ENCODE measurements at regions not wholly inside any gene's neighbourhood (a gene's known extent, or its start where the extent isn't known, plus 50 kb on each side); places are given as distances from the start of the nearest gene placed in this dataset.

DNA sequence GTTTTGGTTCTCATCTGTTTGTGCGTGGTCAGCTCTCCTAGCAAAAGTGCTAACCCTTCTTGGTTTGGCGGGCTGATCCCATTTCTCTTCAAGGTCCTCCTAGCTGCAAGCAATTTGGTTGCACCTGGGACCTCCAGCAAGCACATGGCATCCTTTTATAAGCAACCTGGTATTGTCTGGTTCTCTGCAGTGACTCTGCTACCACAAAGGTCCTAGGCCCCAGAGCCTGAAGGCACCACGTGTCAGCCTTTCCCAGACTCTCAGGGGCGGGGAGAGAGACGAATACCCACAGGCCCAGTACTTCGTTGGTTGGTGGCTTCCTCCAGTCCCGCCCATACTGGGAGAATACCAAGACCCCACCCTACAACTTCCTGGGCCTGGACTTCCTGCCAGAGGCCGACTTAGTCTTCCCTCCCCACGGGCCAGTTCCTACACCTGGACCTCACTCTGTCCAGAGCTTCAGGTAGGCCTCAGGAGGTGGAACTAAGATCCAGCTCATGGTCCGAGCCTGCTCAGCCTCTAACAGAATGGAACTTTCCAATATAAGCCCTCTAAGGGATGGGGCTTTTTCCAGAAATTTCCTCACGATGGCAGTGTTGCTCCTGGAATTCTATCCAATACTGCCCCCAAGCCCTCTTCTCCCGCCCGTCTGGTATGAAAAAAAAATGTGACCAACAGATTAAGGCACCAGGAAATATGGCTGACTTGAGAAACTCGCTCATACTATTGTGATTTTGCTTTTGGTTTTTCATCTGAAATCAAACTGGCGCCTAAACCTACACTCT is 192.5 kb upstream of the STK26 start:
- TF ChIP-seq, protein P1, sequence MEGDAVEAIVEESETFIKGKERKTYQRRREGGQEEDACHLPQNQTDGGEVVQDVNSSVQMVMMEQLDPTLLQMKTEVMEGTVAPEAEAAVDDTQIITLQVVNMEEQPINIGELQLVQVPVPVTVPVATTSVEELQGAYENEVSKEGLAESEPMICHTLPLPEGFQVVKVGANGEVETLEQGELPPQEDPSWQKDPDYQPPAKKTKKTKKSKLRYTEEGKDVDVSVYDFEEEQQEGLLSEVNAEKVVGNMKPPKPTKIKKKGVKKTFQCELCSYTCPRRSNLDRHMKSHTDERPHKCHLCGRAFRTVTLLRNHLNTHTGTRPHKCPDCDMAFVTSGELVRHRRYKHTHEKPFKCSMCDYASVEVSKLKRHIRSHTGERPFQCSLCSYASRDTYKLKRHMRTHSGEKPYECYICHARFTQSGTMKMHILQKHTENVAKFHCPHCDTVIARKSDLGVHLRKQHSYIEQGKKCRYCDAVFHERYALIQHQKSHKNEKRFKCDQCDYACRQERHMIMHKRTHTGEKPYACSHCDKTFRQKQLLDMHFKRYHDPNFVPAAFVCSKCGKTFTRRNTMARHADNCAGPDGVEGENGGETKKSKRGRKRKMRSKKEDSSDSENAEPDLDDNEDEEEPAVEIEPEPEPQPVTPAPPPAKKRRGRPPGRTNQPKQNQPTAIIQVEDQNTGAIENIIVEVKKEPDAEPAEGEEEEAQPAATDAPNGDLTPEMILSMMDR (IDR thresholded peaks at IDR 0.05; ENCODE audit: control extremely low read depth, extremely low read depth) = peak; percentile 44
- Histone ChIP-seq H3K4me3 (no peak overlapping the region), H3K36me3 (ENCODE audit: control insufficient read depth in 4 of 4, insufficient read depth in 4 of 4, low read length in 4 of 4) (no peaks in the 10 kb centered on the region), H3K27me3 (ENCODE audit: control insufficient read depth in 3 of 3, insufficient read depth in 3 of 3, low read length in 2 of 3) (peaks cover 0 to 30% (median 24%) of the 10 kb centered on the region in 3 donors), H3K9ac (ENCODE audit: insufficient read depth in 1 of 2, low read length in 2 of 2) (peak overlapping the region in 1 of 2 donors; percentile 65), H3K4me1 (ENCODE audit: control insufficient read depth in 5 of 5, insufficient read depth in 5 of 5, low read length in 5 of 5) (peaks cover 0 to 6% (median 0%) of the 10 kb centered on the region in 5 donors), H3K27ac (ENCODE audit: low read depth in 1 of 2, low read length in 1 of 2) (peak overlapping the region in 1 of 2 donors; percentile 9), H3K9me3 (ENCODE audit: control insufficient read depth in 4 of 4, insufficient read depth in 3 of 4, low read length in 3 of 4) (no peaks in the 10 kb centered on the region)
- 16 to 22% methylated on average over 15 of the region's 15 CpGs for WGBS, 2 donors
- DNase-seq = peak; percentile 63 to 94 (median 87)
- peak; percentile 85 for ATAC-seq (ENCODE audit: insufficient read depth, low FRiP score)

GRCh38 chrX:131831185-131831520 is 191.9 kb upstream of the STK26 start:
- Histone ChIP-seq H3K27ac (ENCODE audit: low read depth in 1 of 2, low read length in 1 of 2) (peak overlapping the region in 1 of 2 donors; percentile 41), H3K4me1 (ENCODE audit: control insufficient read depth in 5 of 5, insufficient read depth in 5 of 5, low read length in 5 of 5) (peaks cover 0 to 6% (median 0%) of the 10 kb centered on the region in 5 donors), H3K27me3 (ENCODE audit: control insufficient read depth in 3 of 3, insufficient read depth in 3 of 3, low read length in 2 of 3) (peaks cover 0 to 24% (median 19%) of the 10 kb centered on the region in 3 donors), H3K36me3 (ENCODE audit: control insufficient read depth in 4 of 4, insufficient read depth in 4 of 4, low read length in 4 of 4) (no peaks in the 10 kb centered on the region), H3K9ac (ENCODE audit: insufficient read depth in 1 of 2, low read length in 2 of 2) (peak overlapping the region in 1 of 2 donors; percentile 61), H3K9me3 (ENCODE audit: control insufficient read depth in 4 of 4, insufficient read depth in 3 of 4, low read length in 3 of 4) (no peaks in the 10 kb centered on the region), H3K4me3 (no peak overlapping the region)
- TF ChIP-seq, protein P1 (IDR thresholded peaks at IDR 0.05; ENCODE audit: control extremely low read depth, extremely low read depth) = no peak
- no peak for ATAC-seq (ENCODE audit: insufficient read depth, low FRiP score)
- no peak for DNase-seq
- WGBS, 2 donors = 53 to 62% methylated on average over 2 of the region's 2 CpGs

DNA sequence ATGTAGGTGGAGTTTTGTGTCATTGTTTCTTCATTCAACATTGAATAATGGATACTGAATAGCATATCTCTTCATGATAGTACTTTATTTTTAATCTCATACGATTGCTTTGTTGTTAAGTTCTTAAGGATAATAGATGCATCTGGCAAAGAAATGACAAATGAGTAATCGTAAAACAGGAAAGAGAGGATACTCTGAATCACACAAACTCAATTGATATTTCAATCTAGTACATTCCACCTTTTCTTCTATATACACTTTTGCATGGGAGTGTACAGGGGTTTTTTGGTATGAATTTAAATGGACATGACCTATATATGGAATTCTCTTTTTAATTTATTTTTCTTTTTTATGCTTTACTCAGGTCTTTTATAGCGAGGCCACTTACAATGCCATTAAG is 186.9 kb upstream of the STK26 start:
- Histone ChIP-seq H3K27ac (ENCODE audit: low read depth in 1 of 2, low read length in 1 of 2) (no peak overlapping the region), H3K27me3 (ENCODE audit: control insufficient read depth in 3 of 3, insufficient read depth in 3 of 3, low read length in 2 of 3) (peaks cover 0 to 23% (median 22%) of the 10 kb centered on the region in 3 donors), H3K4me1 (ENCODE audit: control insufficient read depth in 5 of 5, insufficient read depth in 5 of 5, low read length in 5 of 5) (peaks cover 0 to 5% (median 0%) of the 10 kb centered on the region in 5 donors), H3K9ac (ENCODE audit: insufficient read depth in 1 of 2, low read length in 2 of 2) (no peak overlapping the region), H3K4me3 (no peak overlapping the region), H3K9me3 (ENCODE audit: control insufficient read depth in 4 of 4, insufficient read depth in 3 of 4, low read length in 3 of 4) (no peaks in the 10 kb centered on the region), H3K36me3 (ENCODE audit: control insufficient read depth in 4 of 4, insufficient read depth in 4 of 4, low read length in 4 of 4) (no peaks in the 10 kb centered on the region)
- no peak for DNase-seq
- TF ChIP-seq, protein P1 (IDR thresholded peaks at IDR 0.05; ENCODE audit: control extremely low read depth, extremely low read depth) = no peak
- ATAC-seq (ENCODE audit: insufficient read depth, low FRiP score) = no peak
- 60 to 85% methylated on average over 3 of the region's 3 CpGs for WGBS, 2 donors
